Bronchial epithelial cell (primary cell): ENCODE measurements at regions not wholly inside any gene's neighbourhood (a gene's known extent, or its start where the extent isn't known, plus 50 kb on each side); places are given as distances from the start of the nearest gene placed in this dataset.
A peak's percentile ranks its signal among the peaks of the same experiment; 100 is the strongest.

Experiments
- DNase-seq: peaks from one replicate; pipeline ENCODE4 v3.0.0-alpha.2; 2010; ENCODE audit warnings: low read depth
- FAIRE-seq: peaks from 2 replicates; lab custom pipeline; 2011; peaks lifted over from hg19 to GRCh38; lab: Jason Lieb, UNC
- H3K27me3 ChIP-seq: 2 replicates; pipeline ENCODE4 v1.5.1; 2011; ENCODE audit warnings: low read length; ENCODE audit not compliant: control insufficient read depth, insufficient read depth
- H3K36me3 ChIP-seq: 2 replicates; pipeline ENCODE4 v1.5.1; 2011; ENCODE audit warnings: low read length; ENCODE audit not compliant: control insufficient read depth, insufficient read depth
- H3K4me3 ChIP-seq: 2 replicates; pipeline ENCODE4 v1.5.1; 2011; ENCODE audit warnings: mild to moderate bottlenecking, low read depth, low read length, control low read depth
- CTCF ChIP-seq: IDR thresholded peaks from 2 replicates; pipeline ENCODE4 v1.5.1; 2011; ENCODE audit warnings: mild to moderate bottlenecking, moderate library complexity, low read length, control low read depth, inconsistent platforms; ENCODE audit not compliant: insufficient read depth, severe bottlenecking

DNA sequence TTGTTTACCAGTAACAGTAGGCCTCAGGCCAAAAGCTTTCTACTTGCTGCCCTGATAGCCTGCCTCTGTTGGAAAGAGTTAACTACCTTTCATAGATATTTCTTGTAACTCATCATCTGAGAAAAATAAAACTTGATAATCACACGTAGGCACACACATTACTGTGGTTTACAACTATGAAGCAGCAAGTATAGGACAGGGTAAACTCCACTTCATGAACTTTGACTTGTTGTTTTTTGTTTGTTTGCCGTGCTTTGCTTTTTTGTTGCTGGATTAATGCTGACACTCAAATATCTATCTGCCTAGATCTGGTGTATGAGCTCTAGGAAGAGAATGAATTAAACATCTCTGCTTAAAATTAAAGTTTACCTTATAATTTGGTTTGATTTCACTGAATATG is 924.7 kb upstream of the ADGRL2 start:
- H3K4me3 ChIP-seq, result no peak overlapping the region
- no peak for DNase-seq
- TF ChIP-seq CTCF, result no peak
- no peaks in the 10 kb centered on the region for H3K27me3 ChIP-seq
- FAIRE-seq, result no peak
- no peaks in the 10 kb centered on the region for H3K36me3 ChIP-seq

- TF ChIP-seq CTCF, result no peak
- Histone ChIP-seq H3K4me3 (no peak overlapping the region), H3K27me3 (no peaks in the 10 kb centered on the region), H3K36me3 (no peaks in the 10 kb centered on the region)
- FAIRE-seq, result no peak
- DNase-seq, result no peak
Observed at GRCh38 chr1:80869299-80869698, 931.4 kb upstream of the ADGRL2 start.

DNA sequence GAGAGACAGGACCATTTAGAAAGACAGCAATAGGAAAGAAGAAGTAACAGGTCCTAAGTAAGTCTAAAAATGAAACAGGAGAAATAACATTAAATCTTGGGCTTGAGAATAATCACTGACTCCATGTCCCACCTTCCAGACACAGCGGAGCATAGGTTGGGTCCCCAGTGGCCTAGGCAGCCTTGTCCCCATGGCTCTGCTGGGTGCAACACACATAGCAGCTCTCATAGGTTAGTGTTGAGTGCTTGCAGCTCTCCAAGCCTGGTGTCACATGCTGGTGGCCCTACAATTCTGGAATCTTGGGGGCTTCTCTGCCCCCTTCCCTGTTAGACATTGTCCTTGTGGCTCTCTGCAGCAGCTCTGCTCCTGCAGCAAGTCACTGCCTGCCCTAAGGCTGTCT is 952.8 kb upstream of the ADGRL2 start:
- no peak for TF ChIP-seq CTCF
- DNase-seq (no peak), FAIRE-seq (no peak)
- Histone ChIP-seq H3K4me3 (no peak overlapping the region), H3K27me3 (no peaks in the 10 kb centered on the region), H3K36me3 (no peaks in the 10 kb centered on the region)

DNA sequence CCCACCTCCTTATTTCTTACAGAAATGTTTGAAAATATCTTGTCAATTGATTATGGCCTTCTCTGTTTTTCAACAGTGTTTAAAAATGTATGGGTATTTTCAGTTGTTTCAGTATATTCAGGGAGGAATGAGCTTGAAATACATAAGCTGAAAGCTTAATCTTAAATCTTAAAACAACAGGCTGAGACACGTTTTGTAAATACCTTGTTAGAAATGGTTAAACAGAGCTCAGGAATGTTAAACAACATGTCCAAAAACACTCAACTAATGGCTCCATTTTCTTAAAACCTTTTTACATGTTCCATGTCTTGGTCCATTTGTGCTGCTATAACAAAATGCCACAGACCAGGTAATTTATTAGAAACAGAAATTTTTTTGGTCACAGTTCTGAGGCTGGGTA is 953.8 kb upstream of the ADGRL2 start:
- DNase-seq (peak; percentile 53), FAIRE-seq (no peak)
- Histone ChIP-seq H3K27me3 (no peaks in the 10 kb centered on the region), H3K36me3 (no peaks in the 10 kb centered on the region), H3K4me3 (no peak overlapping the region)
- TF ChIP-seq CTCF, result no peak

DNA sequence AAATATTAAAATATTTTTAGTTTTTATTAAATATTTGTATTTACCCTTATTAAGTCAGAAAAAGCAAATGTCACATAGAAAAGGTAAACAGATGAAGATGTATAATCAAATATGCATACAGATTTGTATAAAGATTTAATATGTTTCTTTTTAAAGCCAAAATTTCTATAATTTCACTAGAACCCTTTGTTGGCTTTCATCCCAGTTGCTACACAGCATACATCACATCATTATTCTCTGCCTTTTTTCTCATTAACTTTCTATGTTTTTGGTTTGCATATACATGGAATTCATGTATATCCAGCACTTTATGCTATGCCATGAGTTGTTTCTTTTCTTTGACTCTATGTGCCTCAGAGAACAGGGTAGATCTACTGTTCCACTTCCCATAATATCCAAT is 957.9 kb upstream of the ADGRL2 start:
- H3K4me3 ChIP-seq, result no peak overlapping the region
- FAIRE-seq (no peak), DNase-seq (no peak)
- no peaks in the 10 kb centered on the region for H3K27me3 ChIP-seq
- TF ChIP-seq CTCF, result no peak
- H3K36me3 ChIP-seq, result no peaks in the 10 kb centered on the region

- Histone ChIP-seq H3K27me3 (no peaks in the 10 kb centered on the region), H3K4me3 (no peak overlapping the region), H3K36me3 (no peaks in the 10 kb centered on the region)
- DNase-seq, result no peak
- FAIRE-seq, result no peak
- no peak for TF ChIP-seq CTCF
Observed at GRCh38 chr1:80841261-80841660, 959.5 kb upstream of the ADGRL2 start.
